ENCODE measurements at regions not wholly inside any gene's neighbourhood (a gene's known extent, or its start where the extent isn't known, plus 50 kb on each side); places are given as distances from the start of the nearest gene placed in this dataset.

DNA sequence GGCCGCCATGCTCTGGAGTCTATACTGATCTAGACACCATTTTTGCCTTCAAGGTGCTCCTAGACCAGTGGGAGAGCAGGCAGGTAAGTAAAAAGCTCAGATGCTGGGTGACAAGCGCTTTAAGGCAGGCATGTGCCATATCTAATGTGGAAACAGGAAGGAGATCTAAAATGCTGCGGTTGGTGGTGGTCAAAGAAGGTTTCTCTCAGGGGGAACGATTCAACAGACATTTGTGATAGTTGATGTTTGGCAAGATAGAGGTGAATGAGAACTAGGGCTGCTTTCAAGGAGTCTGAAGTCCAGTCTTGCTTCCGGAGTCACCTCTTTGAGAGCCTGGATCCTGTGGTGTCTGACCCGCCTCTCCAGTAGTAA lies 146.2 kb upstream of the KLF4 start:
- TF ChIP-seq POLR2A (IDR thresholded peaks at IDR 0.05; ENCODE audit: extremely low read depth, insufficient read length), result no peak
- TF ChIP-seq, protein P1, sequence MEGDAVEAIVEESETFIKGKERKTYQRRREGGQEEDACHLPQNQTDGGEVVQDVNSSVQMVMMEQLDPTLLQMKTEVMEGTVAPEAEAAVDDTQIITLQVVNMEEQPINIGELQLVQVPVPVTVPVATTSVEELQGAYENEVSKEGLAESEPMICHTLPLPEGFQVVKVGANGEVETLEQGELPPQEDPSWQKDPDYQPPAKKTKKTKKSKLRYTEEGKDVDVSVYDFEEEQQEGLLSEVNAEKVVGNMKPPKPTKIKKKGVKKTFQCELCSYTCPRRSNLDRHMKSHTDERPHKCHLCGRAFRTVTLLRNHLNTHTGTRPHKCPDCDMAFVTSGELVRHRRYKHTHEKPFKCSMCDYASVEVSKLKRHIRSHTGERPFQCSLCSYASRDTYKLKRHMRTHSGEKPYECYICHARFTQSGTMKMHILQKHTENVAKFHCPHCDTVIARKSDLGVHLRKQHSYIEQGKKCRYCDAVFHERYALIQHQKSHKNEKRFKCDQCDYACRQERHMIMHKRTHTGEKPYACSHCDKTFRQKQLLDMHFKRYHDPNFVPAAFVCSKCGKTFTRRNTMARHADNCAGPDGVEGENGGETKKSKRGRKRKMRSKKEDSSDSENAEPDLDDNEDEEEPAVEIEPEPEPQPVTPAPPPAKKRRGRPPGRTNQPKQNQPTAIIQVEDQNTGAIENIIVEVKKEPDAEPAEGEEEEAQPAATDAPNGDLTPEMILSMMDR (IDR thresholded peaks at IDR 0.05; ENCODE audit: low read depth, low read length), result no peak
- peak; percentile 60; the same call in 1 of the 2 replicates for TF ChIP-seq MYC (IDR thresholded peaks at IDR 0.05; ENCODE audit: low read depth, low read length)
